Testis (tissue), 2 donors: ENCODE measurements at regions not wholly inside any gene's neighbourhood (a gene's known extent, or its start where the extent isn't known, plus 50 kb on each side); places are given as distances from the start of the nearest gene placed in this dataset.

Experiments used
- DNase-seq: peaks from one replicate; pipeline ENCODE4 v3.0.0-alpha.2; 2019
- H3K27ac ChIP-seq, 2 donors: fragments of 200-600 bp; sonication (generic); one replicate each; pipeline ENCODE4 v1.5.1; 2019
- H3K27me3 ChIP-seq: fragments of 200-600 bp; sonication (generic); one replicate; pipeline ENCODE4 v1.5.1; 2019
- H3K36me3 ChIP-seq: fragments of 200-600 bp; sonication (generic); one replicate; pipeline ENCODE4 v1.5.1; 2017; ENCODE audit warnings: low read depth; ENCODE audit errors: missing control alignments
- H3K4me1 ChIP-seq: fragments of 200-600 bp; sonication (generic); one replicate; pipeline ENCODE4 v1.5.1; 2019
- H3K4me3 ChIP-seq, 2 donors: fragments of 200-600 bp; sonication (generic); one replicate each; pipeline ENCODE4 v1.5.1; 2017 to 2019
- H3K9me3 ChIP-seq: fragments of 200-600 bp; sonication (generic); one replicate; pipeline ENCODE4 v1.5.1; 2017
- POLR2A ChIP-seq: fragments of 450-650 bp; IDR thresholded peaks from one replicate; pipeline ENCODE4 v1.6.1; 2017; ENCODE audit warnings: antibody characterized with exemption, mild to moderate bottlenecking, moderate library complexity
- WGBS, 2 donors: methylation state at CpG; one replicate each; pipeline ENCODE4 v1.1.5; 2018; 5-methylcytosine and 5-hydroxymethylcytosine counted together
- intact Hi-C: fragments of 100-400 bp; cut with DNase I; formaldehyde crosslinking; loops from one replicate; pipeline ENCODE4 v1.15.1; 2023; ENCODE audit warnings: low total_unique reads
- TF ChIP-seq, protein P1 (sequence below), 3 experiments: fragments of 450-650 bp in 2 of 3; fragments of 200-600 bp in 1 of 3; sonication (generic) in 1 of 3; IDR thresholded peaks; one replicate each; pipeline ENCODE4 v1.5.1; 2016 to 2019; ENCODE audit warnings: antibody characterized with exemption in 3 of 3, mild to moderate bottlenecking in 2 of 3, moderate library complexity in 1 of 3

DNA sequence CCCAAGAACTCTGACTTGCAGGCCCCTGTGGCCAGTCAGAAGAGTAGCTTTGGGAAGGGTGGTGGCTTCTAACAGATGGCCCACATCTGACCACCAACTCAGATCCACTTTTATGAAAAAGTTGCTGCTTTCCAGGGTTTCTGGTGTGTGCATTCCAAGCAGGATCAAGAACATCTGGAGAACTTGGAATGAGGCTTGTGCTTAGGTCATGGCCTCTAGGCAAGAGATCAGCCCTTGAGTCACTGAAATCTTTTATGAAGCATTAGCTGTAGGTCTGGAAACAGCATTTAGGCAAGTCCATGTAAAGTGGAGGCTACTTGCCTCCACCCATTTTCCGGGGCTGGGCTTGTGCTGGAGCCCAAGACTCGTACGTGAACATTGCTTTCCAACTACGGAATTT, 433.3 kb downstream of the SH3GL2 start:
- H3K4me3 ChIP-seq = no peak overlapping the region
- TF ChIP-seq POLR2A = no peak
- TF ChIP-seq, protein P1, sequence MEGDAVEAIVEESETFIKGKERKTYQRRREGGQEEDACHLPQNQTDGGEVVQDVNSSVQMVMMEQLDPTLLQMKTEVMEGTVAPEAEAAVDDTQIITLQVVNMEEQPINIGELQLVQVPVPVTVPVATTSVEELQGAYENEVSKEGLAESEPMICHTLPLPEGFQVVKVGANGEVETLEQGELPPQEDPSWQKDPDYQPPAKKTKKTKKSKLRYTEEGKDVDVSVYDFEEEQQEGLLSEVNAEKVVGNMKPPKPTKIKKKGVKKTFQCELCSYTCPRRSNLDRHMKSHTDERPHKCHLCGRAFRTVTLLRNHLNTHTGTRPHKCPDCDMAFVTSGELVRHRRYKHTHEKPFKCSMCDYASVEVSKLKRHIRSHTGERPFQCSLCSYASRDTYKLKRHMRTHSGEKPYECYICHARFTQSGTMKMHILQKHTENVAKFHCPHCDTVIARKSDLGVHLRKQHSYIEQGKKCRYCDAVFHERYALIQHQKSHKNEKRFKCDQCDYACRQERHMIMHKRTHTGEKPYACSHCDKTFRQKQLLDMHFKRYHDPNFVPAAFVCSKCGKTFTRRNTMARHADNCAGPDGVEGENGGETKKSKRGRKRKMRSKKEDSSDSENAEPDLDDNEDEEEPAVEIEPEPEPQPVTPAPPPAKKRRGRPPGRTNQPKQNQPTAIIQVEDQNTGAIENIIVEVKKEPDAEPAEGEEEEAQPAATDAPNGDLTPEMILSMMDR (IDR thresholded peaks at IDR 0.05) = no peak
- no peaks in the 10 kb centered on the region for H3K4me1 ChIP-seq
- DNase-seq = no peak
- H3K9me3 ChIP-seq = no peaks in the 10 kb centered on the region
- intact Hi-C loops = no loop called here
- no peaks in the 10 kb centered on the region for H3K36me3 ChIP-seq
- no peak overlapping the region for H3K27ac ChIP-seq
- WGBS, 2 donors = 75 to 87% methylated on average over 4 of the region's 4 CpGs
- no peaks in the 10 kb centered on the region for H3K27me3 ChIP-seq

DNA sequence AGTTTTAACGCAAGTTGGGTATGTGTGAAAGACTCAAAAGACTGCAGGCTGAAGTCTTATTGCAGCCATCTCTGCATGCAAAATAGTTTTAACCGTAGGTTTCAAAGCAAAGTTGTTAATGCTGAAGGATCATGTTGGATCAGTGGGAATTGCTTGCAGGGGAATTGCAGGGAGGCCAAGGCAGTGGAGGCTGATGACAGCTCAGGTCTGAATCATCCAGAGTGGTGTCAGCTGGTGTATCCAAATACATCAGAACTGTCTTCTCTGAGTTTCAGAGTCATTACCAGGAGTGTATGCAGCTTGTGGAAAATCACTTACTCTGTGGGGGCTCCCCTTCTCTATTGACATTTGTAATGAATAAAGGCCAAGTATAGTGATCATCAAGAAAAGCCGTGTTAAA, 435.7 kb downstream of the SH3GL2 start:
- no peaks in the 10 kb centered on the region for H3K36me3 ChIP-seq
- TF ChIP-seq, protein P1 (IDR thresholded peaks at IDR 0.05) = no peak
- no peak for TF ChIP-seq POLR2A
- H3K9me3 ChIP-seq = no peaks in the 10 kb centered on the region
- intact Hi-C loops = no loop called here
- H3K4me3 ChIP-seq = no peak overlapping the region
- no peaks in the 10 kb centered on the region for H3K4me1 ChIP-seq
- DNase-seq = no peak
- no peaks in the 10 kb centered on the region for H3K27me3 ChIP-seq
- WGBS, 2 donors = 84 to 86% methylated on average over 3 of the region's 3 CpGs
- H3K27ac ChIP-seq = no peak overlapping the region

DNA sequence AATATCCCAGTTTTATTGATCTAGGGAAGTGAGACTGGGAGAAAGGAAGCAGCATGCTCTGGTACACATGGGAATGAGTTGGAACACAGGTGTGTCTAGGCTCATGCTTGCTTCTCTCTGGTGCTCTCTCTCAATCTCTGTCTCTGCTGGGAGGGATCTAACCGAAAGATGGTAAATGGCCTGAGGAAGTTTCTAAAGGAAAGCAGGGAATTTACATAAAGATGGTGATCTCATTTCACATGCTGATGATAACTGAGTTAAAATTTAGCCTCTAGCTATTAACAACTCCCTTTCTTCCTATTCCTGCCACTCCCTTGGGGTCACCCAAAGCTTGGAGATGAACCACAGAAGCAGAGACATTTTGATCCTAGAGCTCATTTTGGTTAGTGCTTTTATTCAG, 436.2 kb downstream of the SH3GL2 start:
- no peak for DNase-seq
- Histone ChIP-seq H3K27me3 (no peaks in the 10 kb centered on the region), H3K9me3 (no peaks in the 10 kb centered on the region), H3K27ac (no peak overlapping the region), H3K36me3 (no peaks in the 10 kb centered on the region), H3K4me3 (no peak overlapping the region), H3K4me1 (no peaks in the 10 kb centered on the region)
- intact Hi-C loops = no loop called here
- WGBS, 2 donors = 91 to 100% methylated on average over 1 of the region's 1 CpG
- TF ChIP-seq, protein P1 (IDR thresholded peaks at IDR 0.05) = no peak

DNA sequence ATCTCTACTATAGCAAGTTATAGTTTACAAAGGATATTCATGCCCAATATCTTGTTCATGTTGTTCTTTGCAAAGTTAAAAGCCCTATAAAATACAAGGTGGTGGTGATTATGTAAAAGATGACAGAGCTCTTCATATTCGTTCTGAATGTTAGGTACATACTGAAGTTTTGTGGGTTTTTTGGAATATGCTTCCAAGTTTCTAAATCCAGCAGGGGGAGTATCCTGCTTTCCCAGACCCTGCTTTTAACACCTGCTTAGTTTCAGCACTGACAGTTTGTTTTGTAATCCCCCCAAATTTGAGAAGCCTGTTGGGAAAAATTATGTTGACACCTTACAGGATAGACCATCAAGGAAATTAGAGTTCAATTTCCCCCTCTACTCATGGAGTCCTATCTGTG, 438.3 kb downstream of the SH3GL2 start:
- intact Hi-C loops = no loop called here
- Histone ChIP-seq H3K4me1 (no peaks in the 10 kb centered on the region), H3K9me3 (no peaks in the 10 kb centered on the region), H3K27me3 (no peaks in the 10 kb centered on the region), H3K27ac (no peak overlapping the region), H3K36me3 (no peaks in the 10 kb centered on the region), H3K4me3 (no peak overlapping the region)
- TF ChIP-seq, protein P1 (IDR thresholded peaks at IDR 0.05) = no peak
- TF ChIP-seq POLR2A = no peak
- no peak for DNase-seq
- 54 to 58% methylated on average over 1 of the region's 1 CpG for WGBS, 2 donors

DNA sequence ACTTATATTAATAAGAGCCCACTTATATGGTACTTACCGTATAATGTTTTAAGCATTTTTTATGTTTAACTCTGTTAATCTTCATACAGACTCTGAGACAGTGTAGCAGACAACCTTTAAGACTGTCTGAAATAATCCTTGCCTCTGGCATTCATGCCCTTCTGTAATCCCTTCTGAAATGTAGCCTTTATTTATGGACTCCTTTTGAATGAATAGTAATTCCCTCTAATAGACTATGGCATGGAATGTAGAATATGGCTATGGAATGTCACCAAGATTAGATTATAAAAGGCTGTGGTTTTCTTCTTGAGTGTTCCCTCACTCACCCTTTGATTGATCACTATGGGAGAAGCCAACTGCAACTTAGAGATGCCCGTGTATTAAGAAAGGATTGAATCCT, 439.4 kb downstream of the SH3GL2 start:
- TF ChIP-seq, protein P1 (IDR thresholded peaks at IDR 0.05) = no peak
- TF ChIP-seq POLR2A = no peak
- H3K27me3 ChIP-seq = no peaks in the 10 kb centered on the region
- no peaks in the 10 kb centered on the region for H3K4me1 ChIP-seq
- no peaks in the 10 kb centered on the region for H3K36me3 ChIP-seq
- no peak overlapping the region for H3K27ac ChIP-seq
- intact Hi-C loops = no loop called here
- DNase-seq = no peak
- H3K4me3 ChIP-seq = no peak overlapping the region
- no peaks in the 10 kb centered on the region for H3K9me3 ChIP-seq
- 88 to 89% methylated on average over 2 of the region's 2 CpGs for WGBS, 2 donors
